NCI-H2107 treated with DMSO at 0.1 percent for 48 hours (cell line): ENCODE measurements at regions not wholly inside any gene's neighbourhood (a gene's known extent, or its start where the extent isn't known, plus 50 kb on each side); places are given as distances from the start of the nearest gene placed in this dataset.

ENCODE experiments used
- DNase-seq: peaks from one replicate; lab custom pipeline; 2025; ENCODE audit not compliant: unreplicated experiment; lab: John Stamatoyannopoulos, UW

- DNase-seq: no peak
These were observed 636.1 kb downstream of the BRD1 start for GRCh38 chr22:49191506-49191980.

GRCh38 chr22:49190816-49191505, 636.7 kb downstream of the BRD1 start:
- DNase-seq: no peak

GRCh38 chr22:49189871-49190270, 637.8 kb downstream of the BRD1 start:
- DNase-seq: no peak

GRCh38 chr22:49188591-49188990, 639.1 kb downstream of the BRD1 start:
- DNase-seq: no peak

- no peak for DNase-seq
These were observed 639.6 kb downstream of the BRD1 start for GRCh38 chr22:49188091-49188490.

- no peak for DNase-seq
These were observed 640.9 kb downstream of the BRD1 start for GRCh38 chr22:49186762-49187161.

GRCh38 chr22:49186293-49186692, 641.4 kb downstream of the BRD1 start:
- no peak for DNase-seq

GRCh38 chr22:49185312-49185969, 642.2 kb downstream of the BRD1 start:
- no peak for DNase-seq

GRCh38 chr22:49184736-49185135, 642.9 kb downstream of the BRD1 start:
- DNase-seq: no peak

GRCh38 chr22:49183826-49184216, 643.9 kb downstream of the BRD1 start:
- DNase-seq: no peak

GRCh38 chr22:49183208-49183825, 644.4 kb downstream of the BRD1 start:
- DNase-seq: no peak

GRCh38 chr22:49182416-49182815, 645.3 kb downstream of the BRD1 start:
- no peak for DNase-seq

GRCh38 chr22:49181942-49182341, 645.7 kb downstream of the BRD1 start:
- no peak for DNase-seq

GRCh38 chr22:49181431-49181830, 646.2 kb downstream of the BRD1 start:
- no peak for DNase-seq

GRCh38 chr22:49180683-49181024, 647.0 kb downstream of the BRD1 start:
- DNase-seq: no peak

GRCh38 chr22:49179886-49180682, 647.6 kb downstream of the BRD1 start:
- DNase-seq: no peak

- no peak for DNase-seq
These were observed 648.5 kb downstream of the BRD1 start for GRCh38 chr22:49179175-49179574.

GRCh38 chr22:49178246-49179005, 649.2 kb downstream of the BRD1 start:
- no peak for DNase-seq

- DNase-seq: no peak
These were observed 650.0 kb downstream of the BRD1 start for GRCh38 chr22:49177666-49178065.

GRCh38 chr22:49176956-49177355, 650.7 kb downstream of the BRD1 start:
- DNase-seq: no peak

- DNase-seq: no peak
These were observed 657.6 kb downstream of the BRD1 start for GRCh38 chr22:49170053-49170452.
